Prostate gland (tissue), 2 donors: ENCODE measurements at regions not wholly inside any gene's neighbourhood (a gene's known extent, or its start where the extent isn't known, plus 50 kb on each side); places are given as distances from the start of the nearest gene placed in this dataset.

Source experiments
- CTCF ChIP-seq, 4 experiments: fragments of 200-600 bp in 2 of 4; fragments of 450-650 bp in 2 of 4; sonication (generic) in 2 of 4; IDR thresholded peaks; 1 replicate in 3 of 4; 2 replicates in 1 of 4; pipeline ENCODE4 v1.5.1; 2016 to 2019; ENCODE audit warnings: antibody characterized with exemption in 4 of 4, mild to moderate bottlenecking in 2 of 4, moderate library complexity in 2 of 4
- POLR2A ChIP-seq: fragments of 450-650 bp; IDR thresholded peaks from one replicate; pipeline ENCODE4 v1.6.1; 2016; ENCODE audit warnings: antibody characterized with exemption, mild to moderate bottlenecking
- POLR2AphosphoS5 ChIP-seq: sonication (generic); formaldehyde crosslinking; IDR thresholded peaks from one replicate; pipeline ENCODE4 v1.6.1; 2017; ENCODE audit warnings: antibody characterized with exemption

GRCh38 chr9:108290839-108291585 lies 564.8 kb downstream of the ACTL7B start:
- TF ChIP-seq POLR2A: no peak
- TF ChIP-seq CTCF (IDR thresholded peaks at IDR 0.05): no peak
- peak; percentile 59 for TF ChIP-seq POLR2AphosphoS5
